NCI-H1092 treated with DMSO at 0.1 percent for 48 hours (cell line): ENCODE measurements at regions not wholly inside any gene's neighbourhood (a gene's known extent, or its start where the extent isn't known, plus 50 kb on each side); places are given as distances from the start of the nearest gene placed in this dataset.
"Not testable (repeated sequence)": the region's sequence is repeated elsewhere in the genome, so short reads cannot be mapped to it uniquely, and the experiment has no call there.

ENCODE experiments used
- DNase-seq: peaks from one replicate; lab custom pipeline; 2025; lab: John Stamatoyannopoulos, UW

DNA sequence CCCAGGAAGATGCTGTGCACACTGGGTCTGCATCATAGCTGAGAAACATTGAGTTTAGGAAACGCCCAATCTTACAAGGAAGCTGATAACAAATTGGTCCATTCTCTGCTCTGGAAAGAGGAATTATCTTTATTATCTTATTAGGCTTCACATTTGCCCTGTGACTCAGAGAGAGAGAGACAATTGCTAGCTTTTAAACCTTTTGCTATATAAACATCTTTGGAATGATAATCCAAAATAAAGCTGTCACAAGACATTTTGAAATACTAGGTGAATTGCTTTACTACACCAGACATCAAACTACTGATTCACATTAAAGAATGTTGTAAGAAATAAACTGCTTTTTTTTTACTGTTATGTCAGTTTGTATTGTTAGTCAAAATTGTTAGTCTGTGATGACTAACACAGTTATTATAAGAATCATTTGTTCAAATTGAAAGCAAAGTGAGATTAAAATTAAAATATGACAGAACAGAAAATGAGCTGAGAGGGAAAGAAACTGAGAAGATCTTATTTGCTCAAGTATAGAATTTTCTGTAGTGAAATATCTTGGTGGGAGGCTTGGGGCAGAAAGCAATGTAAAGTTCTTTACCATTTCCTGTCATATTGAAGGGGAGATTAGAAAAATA is 765.4 kb upstream of the PCDH10 start:
- DNase-seq, result no peak

DNA sequence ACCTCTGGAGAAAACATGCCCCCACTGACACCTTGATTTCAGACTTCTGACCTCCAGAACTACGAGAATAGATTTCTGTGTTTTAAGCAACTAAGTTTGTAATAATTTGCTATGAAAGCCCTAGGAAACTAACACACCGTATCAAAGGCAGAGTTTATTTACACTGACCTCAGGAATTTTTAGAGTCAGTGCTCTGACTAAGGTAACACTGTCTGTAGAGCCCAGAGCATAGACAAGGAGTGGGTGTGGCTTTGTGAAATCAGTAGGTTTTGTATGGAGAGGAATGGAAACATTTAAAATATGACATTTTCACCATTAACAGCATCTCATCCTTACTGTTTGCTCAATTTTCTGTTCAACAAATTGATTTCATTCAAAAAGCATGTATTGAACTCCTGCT is 764.4 kb upstream of the PCDH10 start:
- no peak for DNase-seq

DNA sequence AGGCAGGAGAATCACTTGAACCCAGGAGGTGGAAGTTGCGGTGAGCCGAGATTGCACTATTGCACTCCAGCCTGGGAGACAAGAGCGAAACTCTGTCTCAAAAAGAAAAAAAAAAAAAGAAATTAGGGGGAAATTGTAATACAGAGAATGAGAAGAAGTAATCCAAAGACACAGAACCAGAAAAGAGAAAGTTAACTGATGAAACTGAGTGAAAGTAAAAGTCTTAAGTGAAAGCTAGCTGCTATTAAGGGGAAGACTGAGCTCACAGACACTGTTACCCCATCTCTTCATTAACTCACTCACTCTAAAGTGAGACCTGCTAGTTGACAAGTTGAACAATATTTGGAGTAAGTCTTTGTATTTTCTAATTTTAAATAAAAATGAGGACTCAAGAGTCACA is 763.0 kb upstream of the PCDH10 start:
- no peak for DNase-seq

DNA sequence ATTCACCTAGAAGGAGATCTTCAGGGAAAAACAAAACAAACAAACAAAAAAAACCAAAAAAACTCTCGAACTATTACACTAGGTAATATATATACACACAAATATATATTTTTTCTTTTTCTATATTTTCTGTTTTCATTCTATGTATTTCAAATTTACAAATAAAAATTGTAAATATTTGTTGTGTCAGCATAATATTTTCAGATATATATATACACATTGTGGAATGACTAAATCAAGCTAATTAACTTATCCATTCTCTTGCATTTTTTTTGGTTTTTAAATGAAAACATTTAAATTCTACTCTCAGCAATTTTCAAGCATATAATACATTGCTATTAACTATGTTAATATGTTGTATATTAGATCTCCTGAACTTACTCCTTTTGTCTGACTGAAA is 762.0 kb upstream of the PCDH10 start:
- no peak for DNase-seq

DNA sequence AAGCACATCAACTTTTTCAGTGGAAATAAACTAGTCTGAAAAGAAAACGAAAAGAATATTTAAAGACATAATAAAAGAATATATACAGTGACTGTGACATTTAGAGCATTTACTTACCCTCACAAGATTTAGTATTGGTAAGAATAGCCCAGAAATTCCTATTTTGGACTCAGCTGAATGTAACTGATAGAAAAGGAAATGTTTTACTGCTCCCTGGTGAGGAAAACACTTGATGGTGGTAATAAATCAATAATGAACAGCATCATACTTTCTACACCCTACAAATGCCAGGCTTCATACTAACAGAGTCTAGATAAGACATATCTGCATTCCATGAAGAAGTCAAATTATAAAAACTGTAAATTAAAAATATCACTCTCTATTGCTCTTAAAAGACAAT is 753.5 kb upstream of the PCDH10 start:
- no peak for DNase-seq

DNA sequence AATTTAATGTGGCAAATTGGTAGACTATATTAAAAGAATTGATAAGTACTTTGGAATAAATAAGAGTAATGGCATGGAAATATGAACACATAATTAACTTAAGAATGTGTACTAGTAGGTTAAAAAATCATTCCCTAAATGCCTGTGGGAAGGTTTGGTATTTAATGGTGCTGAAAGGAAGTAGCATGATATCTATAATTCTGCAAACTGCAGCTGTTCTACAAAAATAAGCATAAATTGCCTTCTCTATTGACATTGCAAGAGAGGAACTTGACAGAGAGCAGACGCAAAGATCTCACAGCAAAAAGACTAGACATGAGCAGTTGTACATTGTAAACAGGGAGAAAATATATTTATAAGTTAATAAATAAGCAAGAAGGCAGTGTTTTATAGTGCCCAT is 752.5 kb upstream of the PCDH10 start:
- no peak for DNase-seq

DNA sequence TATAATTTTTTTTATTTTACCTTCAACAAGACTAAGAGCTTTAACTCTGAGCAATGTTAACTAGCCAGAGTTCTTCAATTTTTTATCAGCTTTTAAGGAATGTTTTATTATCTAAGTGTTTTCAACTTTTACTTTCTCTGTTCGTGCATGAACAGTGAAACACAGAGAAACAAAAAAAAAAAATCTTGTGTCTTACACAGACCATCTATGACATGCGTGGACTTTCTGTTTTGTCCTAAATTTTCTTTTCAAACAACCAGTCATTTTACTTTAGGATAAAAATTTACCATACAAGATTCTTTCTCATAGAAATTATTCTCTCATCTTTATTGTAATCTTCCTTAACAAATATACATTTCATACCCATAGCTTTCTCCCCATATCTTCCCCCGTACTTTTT is 731.9 kb upstream of the PCDH10 start:
- no peak for DNase-seq

DNA sequence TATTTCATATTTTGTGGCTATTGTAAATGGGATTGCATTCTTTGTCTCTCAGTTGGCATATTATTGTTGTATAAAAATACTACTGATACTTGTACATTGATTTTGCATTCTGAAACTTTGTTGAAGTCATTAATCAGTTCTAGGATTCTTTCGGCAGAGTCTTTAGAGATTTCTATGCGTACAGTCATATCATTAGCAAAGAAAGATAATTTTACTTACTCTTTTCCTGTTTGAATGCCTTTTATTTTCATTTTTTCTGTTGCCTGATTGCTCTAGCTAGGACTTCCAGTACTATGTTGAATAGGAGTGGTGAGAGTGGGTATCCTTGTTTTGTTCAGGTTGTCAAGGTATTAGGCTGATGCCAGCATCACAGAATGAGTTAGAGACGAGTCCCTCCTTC is 722.0 kb upstream of the PCDH10 start:
- no peak for DNase-seq

DNA sequence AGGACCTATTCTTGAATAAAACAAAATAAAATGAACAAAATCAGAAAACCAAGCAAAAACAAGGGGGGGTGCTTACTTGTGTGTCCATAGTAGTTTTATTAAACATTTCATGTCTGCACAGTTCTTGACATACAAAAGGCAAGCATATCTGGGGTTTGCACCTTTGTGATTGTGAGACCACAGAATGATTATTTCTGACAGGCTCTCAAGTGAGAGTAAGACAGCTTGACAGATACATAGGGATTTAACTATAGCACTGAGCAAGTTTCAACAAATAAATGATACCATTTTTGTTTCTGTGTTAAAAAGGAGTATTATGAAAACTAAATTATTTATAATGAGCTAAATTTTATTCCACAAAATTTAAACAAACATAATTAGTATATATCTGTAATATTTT is 712.0 kb upstream of the PCDH10 start:
- no peak for DNase-seq

DNA sequence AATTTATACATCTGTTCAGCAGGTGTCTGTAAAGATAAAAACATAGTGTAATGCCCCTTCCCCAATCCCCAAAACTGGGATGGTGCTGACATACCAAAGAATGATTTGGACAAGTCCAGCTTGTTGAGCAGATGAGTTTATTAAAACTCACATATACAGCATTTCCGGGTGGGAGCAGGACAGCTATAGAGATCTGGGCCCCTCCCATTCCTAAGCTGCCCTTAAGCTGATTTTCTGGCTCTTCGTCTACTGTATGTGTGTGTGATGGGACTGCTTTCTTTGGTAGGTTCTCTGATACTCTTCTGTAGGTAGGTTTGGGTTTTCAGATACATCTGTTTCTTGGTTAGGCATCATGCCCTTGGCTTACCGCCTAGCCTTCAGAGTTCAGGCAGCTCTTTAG is 703.7 kb upstream of the PCDH10 start:
- no peak for DNase-seq

DNA sequence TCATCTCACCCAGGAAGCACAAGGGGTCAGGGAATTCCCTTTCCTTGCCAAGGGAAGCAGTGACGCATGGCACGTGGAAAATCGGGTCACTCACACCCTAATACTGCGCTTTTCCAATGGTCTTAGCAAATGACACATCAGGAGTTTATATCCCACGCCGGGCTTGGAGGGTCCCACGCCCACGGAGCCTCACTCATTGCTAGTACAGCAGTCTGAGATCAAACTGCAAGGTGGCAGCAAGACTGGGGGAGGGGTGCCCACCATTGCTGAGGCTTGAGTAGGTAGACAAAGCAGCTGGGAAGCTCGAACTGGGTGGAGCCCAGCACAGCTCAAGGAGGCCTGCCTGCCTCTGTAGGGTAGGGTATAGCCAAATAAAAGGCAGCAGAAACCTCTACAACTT is 691.1 kb upstream of the PCDH10 start:
- not testable (repeated sequence) for DNase-seq

DNA sequence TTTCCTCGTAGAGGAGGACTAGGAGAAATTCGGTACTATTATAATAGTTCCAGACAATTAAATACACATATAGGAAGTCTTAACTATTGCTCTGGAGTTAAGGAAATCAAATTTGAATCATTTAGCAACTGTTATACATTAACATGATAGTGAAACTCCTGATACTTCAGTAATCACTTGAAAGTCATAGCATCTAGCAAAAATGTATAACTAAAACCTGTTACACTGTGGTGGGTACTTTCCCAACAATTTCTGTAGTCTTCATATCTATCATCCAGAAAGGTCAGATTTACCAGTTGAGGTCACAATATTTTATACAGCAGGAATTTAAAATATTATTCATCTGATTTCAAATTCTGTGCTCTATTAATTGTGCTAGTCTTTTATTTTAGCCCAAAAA is 669.6 kb upstream of the PCDH10 start:
- no peak for DNase-seq

DNA sequence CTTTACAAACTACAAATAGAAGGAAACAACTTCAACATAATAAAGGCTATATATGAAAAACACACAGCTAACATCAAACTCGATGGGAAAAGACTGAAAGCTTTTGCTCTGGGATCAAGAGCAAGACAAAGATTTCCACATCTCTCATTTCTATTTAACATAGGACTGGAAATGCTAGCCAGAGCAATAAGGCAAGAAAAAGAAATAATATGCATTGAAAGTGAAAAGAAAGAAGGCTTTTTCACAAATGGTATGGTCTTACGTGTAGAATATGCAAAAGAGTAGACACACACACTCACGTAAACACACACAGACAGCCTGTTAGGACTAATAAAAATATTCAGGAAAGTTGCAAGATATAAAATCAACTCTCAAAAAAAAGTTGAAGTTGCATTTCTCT is 660.5 kb upstream of the PCDH10 start:
- DNase-seq, result no peak

DNA sequence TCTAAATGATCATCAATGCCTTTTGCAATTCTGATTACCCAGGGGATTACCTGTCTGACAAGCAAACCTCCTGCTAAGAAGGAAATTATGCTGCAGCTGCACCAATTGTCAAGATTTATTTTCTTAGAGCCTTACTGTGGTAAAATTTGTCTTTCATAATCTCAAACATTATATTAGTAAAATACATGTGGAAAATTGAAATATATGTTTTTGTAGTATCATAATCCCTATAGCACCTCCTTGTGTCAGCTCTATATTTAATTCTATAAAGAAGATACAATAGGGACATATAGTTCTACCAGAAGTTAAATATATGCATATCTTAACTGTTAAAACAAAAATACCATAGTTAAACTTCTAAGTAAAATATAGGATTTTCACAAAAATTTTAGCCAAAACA is 655.6 kb upstream of the PCDH10 start:
- no peak for DNase-seq

DNA sequence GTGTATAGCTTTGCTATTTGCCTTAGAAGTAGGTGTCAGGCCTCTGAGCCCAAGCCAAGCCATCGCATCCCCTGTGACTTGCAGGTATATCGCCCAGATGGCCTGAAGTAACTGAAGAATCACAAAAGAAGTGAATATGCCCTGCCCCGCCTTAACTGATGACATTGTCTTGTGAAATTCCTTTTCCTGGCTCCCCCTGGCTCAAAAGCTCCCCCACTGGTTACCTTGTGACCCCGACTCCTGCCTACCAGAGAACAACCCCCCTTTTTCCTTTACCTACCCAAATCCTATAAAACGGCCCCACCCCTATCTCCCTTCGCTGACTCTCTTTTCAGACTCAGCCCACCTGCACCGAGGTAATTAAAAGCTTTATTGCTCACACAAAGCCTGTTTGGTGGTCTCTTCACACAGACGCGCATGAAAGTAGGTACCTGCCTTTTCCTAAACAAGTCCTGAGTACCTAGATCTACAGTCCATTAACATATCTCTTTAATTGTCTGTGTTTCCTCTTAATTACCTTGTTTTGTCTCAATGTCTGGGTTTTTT is 653.8 kb upstream of the PCDH10 start:
- DNase-seq, result not testable (repeated sequence)

DNA sequence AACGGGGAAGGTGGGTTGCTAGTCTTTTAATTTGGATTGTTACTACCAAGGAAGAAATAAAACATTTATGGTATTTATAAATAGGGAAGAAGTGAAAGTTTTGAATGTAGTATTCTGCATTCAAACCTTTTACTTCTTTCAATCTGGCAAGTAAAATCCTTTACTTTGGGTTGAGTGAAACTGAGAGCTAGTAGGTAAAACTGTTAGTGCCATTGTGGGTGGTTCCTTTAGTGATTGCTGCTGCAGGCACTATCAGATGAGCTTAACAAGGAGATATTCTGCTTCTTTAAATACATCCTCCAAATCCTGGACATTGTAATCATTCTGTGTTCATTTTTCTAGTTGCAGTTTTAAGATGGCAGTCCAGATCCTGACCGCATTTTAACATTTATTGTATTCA is 650.9 kb upstream of the PCDH10 start:
- no peak for DNase-seq

DNA sequence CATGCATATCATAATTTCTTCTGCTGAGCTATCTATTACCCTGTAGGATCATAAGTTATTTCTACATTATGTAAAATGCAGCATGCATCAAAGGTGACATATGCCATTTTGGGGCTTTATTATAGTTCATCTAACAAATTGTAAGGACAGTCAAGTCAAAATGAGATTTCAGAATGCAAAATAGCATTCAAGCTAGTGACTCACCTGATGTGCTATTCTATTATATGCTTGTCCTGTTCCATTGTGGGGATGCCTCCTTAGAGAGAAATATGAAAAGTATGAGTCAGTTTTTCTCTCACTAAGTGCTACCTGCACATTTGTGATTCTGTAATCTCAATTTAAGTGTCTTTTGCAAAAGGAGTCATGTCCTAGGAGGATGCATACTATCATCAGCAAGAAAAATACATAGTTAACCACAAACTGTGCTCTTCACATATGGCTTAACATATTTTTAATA is 647.0 kb upstream of the PCDH10 start:
- DNase-seq, result no peak

DNA sequence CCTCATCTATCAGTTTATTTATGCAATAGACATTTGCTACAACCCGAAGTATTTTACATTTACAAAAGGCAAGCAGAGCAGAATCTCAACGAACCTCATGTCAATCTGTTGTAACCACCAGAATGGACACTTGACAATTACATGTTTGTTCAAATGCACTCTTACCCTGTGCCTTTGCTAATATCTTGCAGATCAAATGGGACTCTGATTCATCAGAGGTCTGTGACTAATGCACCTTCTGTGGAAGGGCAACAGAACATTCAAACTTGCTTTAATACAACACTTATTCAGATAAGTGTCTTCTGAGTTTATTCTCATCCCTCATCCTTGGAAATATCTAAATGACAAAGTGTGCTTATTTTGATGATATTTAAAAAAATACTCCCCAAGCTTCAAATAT is 644.7 kb upstream of the PCDH10 start:
- DNase-seq, result no peak

DNA sequence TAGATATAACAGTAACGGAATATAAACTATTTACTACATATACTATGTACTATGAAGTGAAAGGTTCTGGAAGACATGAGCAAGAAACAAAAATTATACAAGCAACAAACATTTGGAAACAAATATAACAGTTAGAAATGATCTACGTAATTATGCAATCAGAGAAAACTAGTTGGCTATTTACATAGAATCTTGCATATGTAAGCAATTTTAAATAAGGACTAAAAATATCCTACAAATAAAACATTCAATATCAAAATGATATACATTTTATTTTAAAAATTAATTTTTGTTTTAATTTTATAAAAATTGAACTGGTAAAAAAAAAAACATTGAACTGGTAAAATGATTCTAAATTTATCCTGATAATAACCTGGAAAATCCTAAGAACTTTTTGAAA is 642.5 kb upstream of the PCDH10 start:
- DNase-seq, result no peak

DNA sequence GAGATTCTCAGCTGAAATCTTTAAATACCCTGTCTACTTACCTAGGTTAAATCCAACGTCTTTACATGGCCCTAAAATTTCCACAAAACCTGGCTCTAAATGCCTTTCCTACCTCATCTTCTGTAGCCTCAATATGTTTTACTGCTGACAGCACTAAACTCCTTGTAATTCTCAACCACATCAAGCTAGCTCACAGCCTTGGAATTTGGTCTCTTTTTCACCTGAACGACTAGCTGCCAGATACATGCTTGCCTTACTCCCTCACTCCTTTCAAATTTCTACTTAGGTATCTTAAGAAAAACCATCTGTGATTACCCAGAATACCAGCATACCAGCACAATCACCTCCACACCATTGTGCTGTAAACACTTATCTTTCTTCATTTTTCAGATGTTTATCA is 635.6 kb upstream of the PCDH10 start:
- DNase-seq, result no peak

DNA sequence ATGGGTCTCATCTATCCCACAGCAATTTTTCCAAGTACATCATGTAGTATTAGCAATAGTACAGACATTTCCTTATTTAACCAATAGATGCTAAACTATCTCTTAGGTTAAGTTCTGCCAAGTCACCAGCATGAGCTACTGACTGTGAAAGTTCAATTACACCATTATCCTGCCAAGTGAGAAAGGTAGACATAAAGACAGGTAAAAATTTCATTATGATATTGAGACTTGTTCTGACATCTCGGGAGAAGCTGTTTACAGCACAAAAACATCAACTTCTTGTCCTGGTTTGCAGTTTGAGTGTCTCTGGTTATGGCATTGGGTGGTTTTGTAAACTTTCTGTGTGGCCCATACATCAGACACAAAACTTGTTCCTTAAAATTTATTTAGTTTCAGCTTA is 622.4 kb upstream of the PCDH10 start:
- no peak for DNase-seq

DNA sequence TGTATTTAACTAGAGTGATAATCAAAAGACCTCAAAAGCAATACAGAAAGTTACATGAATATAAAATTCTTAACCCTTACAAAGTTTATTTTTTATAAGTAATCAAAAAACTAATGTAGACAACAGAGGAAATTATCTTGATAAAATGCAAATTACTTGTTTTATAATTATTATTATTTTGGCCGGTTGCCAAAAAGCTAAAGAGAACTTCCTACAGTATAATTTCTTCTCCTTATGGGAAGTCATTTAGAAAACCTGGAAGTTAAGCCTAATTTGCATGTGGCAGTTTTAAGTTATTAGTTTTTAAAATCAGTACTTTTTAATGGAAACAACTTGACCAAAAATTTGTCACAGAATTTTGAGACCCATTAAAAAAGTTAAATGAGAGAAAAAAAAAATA is 621.3 kb upstream of the PCDH10 start:
- no peak for DNase-seq

DNA sequence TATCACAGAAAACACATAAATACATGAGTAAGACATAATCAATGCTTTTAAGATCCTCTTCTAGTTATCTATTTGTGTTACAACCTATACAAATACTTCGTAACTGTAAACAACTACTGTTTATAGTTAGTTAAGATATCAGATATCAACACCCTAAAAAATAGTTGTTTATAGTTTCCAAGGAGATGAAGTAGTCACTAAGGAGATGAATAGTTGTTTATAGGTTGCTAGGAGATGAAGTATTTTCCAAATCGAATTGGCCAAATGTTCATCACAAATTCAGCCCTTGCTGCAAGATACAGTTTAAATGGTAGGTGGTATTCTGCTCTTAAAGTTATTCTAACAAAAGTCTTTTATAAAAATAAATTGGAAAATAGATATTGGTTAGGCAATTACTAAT is 618.2 kb upstream of the PCDH10 start:
- DNase-seq, result peak; percentile 58

DNA sequence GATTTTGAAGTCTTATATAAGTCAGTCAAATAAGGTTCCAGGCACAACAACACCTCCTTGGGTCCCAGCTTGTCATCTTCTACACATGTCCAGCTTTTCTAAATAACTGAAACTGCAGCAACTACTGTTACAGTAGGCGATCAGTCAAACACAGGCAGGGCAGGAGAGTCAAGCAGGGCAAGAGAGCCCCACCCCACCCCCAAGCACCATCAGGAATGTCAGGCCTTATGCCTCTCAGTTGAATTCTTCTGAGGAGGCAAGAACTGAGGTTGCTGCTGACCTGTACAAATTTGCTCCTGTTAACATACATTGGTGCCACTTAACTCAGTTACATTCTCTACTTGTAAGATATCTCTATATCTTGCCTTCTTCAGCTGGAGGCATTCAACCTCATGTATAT is 608.8 kb upstream of the PCDH10 start:
- DNase-seq, result peak; percentile 21

DNA sequence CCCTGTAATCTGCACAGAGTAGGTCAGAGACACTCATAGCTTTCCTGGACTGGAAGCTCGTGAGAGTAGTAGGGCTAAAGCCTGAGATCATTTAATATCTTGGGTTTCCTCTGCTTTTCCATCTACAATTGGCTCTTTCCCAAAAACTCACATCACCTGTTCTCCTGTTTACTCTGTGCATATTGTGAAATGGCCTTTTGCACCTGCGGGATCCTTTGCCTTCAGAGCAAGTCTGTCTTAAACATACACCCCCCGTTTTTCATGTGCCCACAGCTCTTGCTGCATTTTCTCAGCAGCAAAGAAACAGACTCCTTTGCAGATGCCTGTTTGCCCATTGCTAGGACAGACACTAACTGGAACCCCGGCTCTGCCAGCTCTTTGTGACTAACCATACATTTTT is 608.3 kb upstream of the PCDH10 start:
- peak; percentile 78 for DNase-seq
